ENCODE measurements at regions not wholly inside any gene's neighbourhood (a gene's known extent, or its start where the extent isn't known, plus 50 kb on each side); places are given as distances from the start of the nearest gene placed in this dataset.

- no peak for TF ChIP-seq CTCF (IDR thresholded peaks at IDR 0.05)
- no peak for TF ChIP-seq POLR2A (IDR thresholded peaks at IDR 0.05)
Observed at GRCh38 chr10:121420006-121420405, 178.2 kb downstream of the FGFR2 start.
